Body of pancreas (tissue), 4 donors: ENCODE measurements at regions not wholly inside any gene's neighbourhood (a gene's known extent, or its start where the extent isn't known, plus 50 kb on each side); places are given as distances from the start of the nearest gene placed in this dataset.

Experiments used
- CTCF ChIP-seq, 7 experiments: fragments of 450-650 bp in 4 of 7; fragments of 200-600 bp in 3 of 7; sonication (generic) in 3 of 7; IDR thresholded peaks; one replicate each; pipeline ENCODE4 v1.5.1; 2016 to 2019; ENCODE audit warnings: antibody characterized with exemption in 7 of 7
- POLR2A ChIP-seq, 3 donors: fragments of 450-650 bp; IDR thresholded peaks; one replicate each; pipeline ENCODE4 v1.6.1; 2016; ENCODE audit warnings: antibody characterized with exemption in 3 of 3, mild to moderate bottlenecking in 2 of 3

GRCh38 chr9:23538461-23539003 is 287.5 kb downstream of the ELAVL2 start:
- TF ChIP-seq CTCF (IDR thresholded peaks at IDR 0.05) (no peak), POLR2A (IDR thresholded peaks at IDR 0.05) (no peak)
